H1 (cell line): ENCODE measurements at regions not wholly inside any gene's neighbourhood (a gene's known extent, or its start where the extent isn't known, plus 50 kb on each side); places are given as distances from the start of the nearest gene placed in this dataset.

Source experiments
- CTCF ChIA-PET: fragments of 300-600 bp; sonication (Branson Sonifier 250); formaldehyde crosslinking; loops from one replicate; lab custom pipeline; 2021; ENCODE audit not compliant: partially characterized antibody; lab: Charles Lee
- POLR2A ChIA-PET: fragments of 300-600 bp; sonication (Branson Sonifier 250); formaldehyde crosslinking; loops from one replicate; lab custom pipeline; 2021; ENCODE audit warnings: inconsistent platforms; ENCODE audit not compliant: partially characterized antibody; lab: Charles Lee
- DNase-seq, 2 experiments: peaks; one replicate each; pipeline versions ENCODE4 v3.0.0 to v3.0.0-alpha.2; 2010 to 2022; ENCODE audit warnings: low spot score in 2 of 2, low read depth in 1 of 2, mixed read lengths in 1 of 2
- FAIRE-seq: peaks from 2 replicates; lab custom pipeline; 2011; peaks lifted over from hg19 to GRCh38; lab: Jason Lieb, UNC
- H2AFZ ChIP-seq: 2 replicates; pipeline ENCODE4 v1.8.1; 2012; ENCODE audit warnings: low read length, inconsistent platforms
- H2AK5ac ChIP-seq: 2 replicates; pipeline ENCODE4 v1.6.1; 2013; ENCODE audit warnings: low read depth, low read length
- H2BK120ac ChIP-seq: replicated peaks from 2 replicates; pipeline ENCODE3; 2013; ENCODE audit warnings: low read depth, low read length, inconsistent platforms
- H2BK12ac ChIP-seq: 2 replicates; pipeline ENCODE4 v1.6.1; 2013; ENCODE audit warnings: low read depth, low read length
- H2BK15ac ChIP-seq: 2 replicates; pipeline ENCODE4 v1.6.1; 2013; ENCODE audit warnings: low read length
- H2BK20ac ChIP-seq: 2 replicates; pipeline ENCODE4 v1.6.1; 2013; ENCODE audit warnings: low read length
- H2BK5ac ChIP-seq: 2 replicates; pipeline ENCODE4 v1.6.1; 2013; ENCODE audit warnings: low read depth, low read length
- H3K14ac ChIP-seq: 2 replicates; pipeline ENCODE4 v1.6.1; 2013; ENCODE audit warnings: inconsistent platforms; ENCODE audit not compliant: insufficient read length
- H3K18ac ChIP-seq: 2 replicates; pipeline ENCODE4 v1.6.1; 2013; ENCODE audit warnings: low read length; ENCODE audit errors: extremely low read depth
- H3K23ac ChIP-seq: 2 replicates; pipeline ENCODE4 v1.6.1; 2013; ENCODE audit warnings: inconsistent platforms; ENCODE audit not compliant: insufficient read length
- H3K23me2 ChIP-seq: 2 replicates; pipeline ENCODE4 v1.6.1; 2013; ENCODE audit warnings: low read depth, low read length
- H3K27ac ChIP-seq: 2 replicates; pipeline ENCODE4 v1.6.1; 2011; ENCODE audit warnings: low read depth, low read length, inconsistent platforms
- H3K27me3 ChIP-seq, 4 experiments: replicated peaks in 1 of 4; 1 replicate in 1 of 4; 2 replicates in 3 of 4; pipeline versions ENCODE4 v1.6.1 to v1.8.1; 2011 to 2013; ENCODE audit warnings: low read length in 3 of 4, mild to moderate bottlenecking in 3 of 4, inconsistent platforms in 2 of 4, mixed read lengths in 2 of 4, moderate library complexity in 1 of 4; ENCODE audit not compliant: control insufficient read depth in 3 of 4, insufficient read depth in 3 of 4; ENCODE audit errors: extremely low read depth in 1 of 4
- H3K36me3 ChIP-seq, 4 experiments: 2 replicates each; pipeline versions ENCODE4 v1.6.1 to v1.8.1; 2011 to 2013; ENCODE audit warnings: mild to moderate bottlenecking in 4 of 4, low read length in 3 of 4, moderate library complexity in 2 of 4, control low read depth in 1 of 4, inconsistent platforms in 1 of 4; ENCODE audit not compliant: insufficient read depth in 4 of 4, control insufficient read depth in 2 of 4
- H3K4ac ChIP-seq: replicated peaks from 2 replicates; pipeline ENCODE3; 2013; ENCODE audit warnings: low read length, low read depth, mixed read lengths, inconsistent platforms; ENCODE audit not compliant: insufficient read length
- H3K4me1 ChIP-seq, 4 experiments: replicated peaks in 1 of 4; 1 replicate in 1 of 4; 2 replicates in 3 of 4; pipeline versions ENCODE4 v1.6.1 to v1.8.1; 2011 to 2013; ENCODE audit warnings: low read length in 3 of 4, inconsistent platforms in 2 of 4, mixed read lengths in 1 of 4; ENCODE audit not compliant: insufficient read depth in 4 of 4, control insufficient read depth in 3 of 4
- H3K4me2 ChIP-seq, 2 experiments: 2 replicates each; pipeline versions ENCODE4 v1.6.1 to v1.8.1; 2011 to 2013; ENCODE audit warnings: low read depth in 2 of 2, low read length in 2 of 2, control low read depth in 1 of 2, inconsistent platforms in 1 of 2, mild to moderate bottlenecking in 1 of 2; ENCODE audit not compliant: insufficient read depth in 1 of 2
- H3K4me3 ChIP-seq, 4 experiments: fragments of 200-600, 300-600 bp in 1 of 4; sonication (generic), shearing (Covaris generic), sonication (Bioruptor Twin) in 1 of 4; 2 replicates each; pipeline versions ENCODE4 v1.5.1 to v1.8.1; 2011 to 2016; ENCODE audit warnings: low read length in 4 of 4, low read depth in 3 of 4, control low read depth in 2 of 4, inconsistent platforms in 2 of 4, mild to moderate bottlenecking in 2 of 4, mixed read lengths in 1 of 4, moderate library complexity in 1 of 4; ENCODE audit not compliant: insufficient read depth in 2 of 4; ENCODE audit errors: extremely low read depth in 1 of 4
- H3K56ac ChIP-seq: replicated peaks from 2 replicates; pipeline ENCODE3; 2013; ENCODE audit warnings: low read depth, mild to moderate bottlenecking, mixed read lengths, low read length, inconsistent platforms; ENCODE audit not compliant: insufficient read length
- H3K79me1 ChIP-seq: 2 replicates; pipeline ENCODE4 v1.6.1; 2013; ENCODE audit warnings: low read depth, low read length, control low read depth
- H3K79me2 ChIP-seq, 2 experiments: 2 replicates each; pipeline versions ENCODE4 v1.6.1 to v1.8.1; 2012 to 2013; ENCODE audit warnings: low read length in 2 of 2, mild to moderate bottlenecking in 2 of 2, inconsistent platforms in 1 of 2; ENCODE audit not compliant: insufficient read depth in 2 of 2, control insufficient read depth in 1 of 2
- H3K9ac ChIP-seq, 4 experiments: replicated peaks in 1 of 4; 1 replicate in 1 of 4; 2 replicates in 3 of 4; pipeline versions ENCODE4 v1.6.1 to v1.8.1; 2011 to 2013; ENCODE audit warnings: low read depth in 3 of 4, low read length in 3 of 4, control low read depth in 2 of 4, mild to moderate bottlenecking in 2 of 4, moderate library complexity in 2 of 4, inconsistent platforms in 1 of 4; ENCODE audit errors: extremely low read depth in 1 of 4
- H3K9me3 ChIP-seq, 2 experiments: 2 replicates each; pipeline versions ENCODE4 v1.6.1 to v1.8.1; 2012 to 2013; ENCODE audit warnings: mild to moderate bottlenecking in 2 of 2, moderate library complexity in 2 of 2, control low read depth in 1 of 2, inconsistent platforms in 1 of 2, low read depth in 1 of 2, low read length in 1 of 2, mixed read lengths in 1 of 2; ENCODE audit not compliant: insufficient read depth in 2 of 2
- H4K20me1 ChIP-seq, 2 experiments: replicated peaks in 1 of 2; 2 replicates each; pipeline versions ENCODE3 to v1.8.1; 2011 to 2013; ENCODE audit warnings: inconsistent platforms in 2 of 2, low read length in 2 of 2, mild to moderate bottlenecking in 1 of 2; ENCODE audit not compliant: insufficient read depth in 2 of 2, control insufficient read depth in 1 of 2
- H4K5ac ChIP-seq: 2 replicates; pipeline ENCODE4 v1.6.1; 2013; ENCODE audit warnings: low read length, low read depth, mixed read lengths, inconsistent platforms; ENCODE audit not compliant: insufficient read length
- H4K8ac ChIP-seq: 2 replicates; pipeline ENCODE4 v1.8.0; 2013; ENCODE audit warnings: mild to moderate bottlenecking, moderate library complexity, low read length, inconsistent platforms; ENCODE audit not compliant: insufficient read depth; ENCODE audit errors: extremely low read depth
- H4K91ac ChIP-seq: replicated peaks from 2 replicates; pipeline ENCODE3; 2013; ENCODE audit warnings: low read length, mixed read lengths, inconsistent platforms; ENCODE audit not compliant: insufficient read length
- BRCA1 ChIP-seq: IDR thresholded peaks from 2 replicates; pipeline ENCODE4 v1.6.1; 2012; ENCODE audit warnings: low read depth, low read length, improper control_type of control experiment
- CEBPB ChIP-seq: IDR thresholded peaks from 2 replicates; pipeline ENCODE4 v1.6.1; 2012; ENCODE audit warnings: low read depth, low read length
- EGR1 ChIP-seq: IDR thresholded peaks from 2 replicates; pipeline ENCODE4 v1.6.1; 2011; ENCODE audit warnings: low read depth, low read length, borderline replicate concordance
- EZH2 ChIP-seq: fragments of 200-600 bp; sonication (generic); IDR thresholded peaks from 2 replicates; pipeline ENCODE4 v1.7.1; 2012; ENCODE audit warnings: low read depth, mild to moderate bottlenecking, moderate library complexity, low read length, inconsistent platforms; ENCODE audit not compliant: severe bottlenecking
- MAX ChIP-seq: IDR thresholded peaks from 2 replicates; pipeline ENCODE4 v1.6.1; 2012; ENCODE audit warnings: inconsistent platforms
- POLR2AphosphoS5 ChIP-seq: IDR thresholded peaks from 2 replicates; pipeline ENCODE4 v1.6.1; 2011; ENCODE audit warnings: low read depth, low read length
- RNF2 ChIP-seq: fragments of 200-900, 300-1000 bp; sonication (generic); IDR thresholded peaks from 2 replicates; pipeline ENCODE4 v1.7.1; 2016; ENCODE audit warnings: borderline replicate concordance, low read depth, mild to moderate bottlenecking, antibody characterized with exemption, low read length; ENCODE audit not compliant: poor library complexity, severe bottlenecking; ENCODE audit errors: missing control alignments
- SUZ12 ChIP-seq: fragments of 200-600 bp; sonication (generic); IDR thresholded peaks from 2 replicates; pipeline ENCODE4 v1.6.1; 2012; ENCODE audit warnings: mild to moderate bottlenecking, inconsistent platforms, low read length, moderate library complexity, mixed read lengths
- TAF7 ChIP-seq: optimal IDR thresholded peaks from 2 replicates; pipeline ENCODE3; 2011; ENCODE audit warnings: low read depth, mild to moderate bottlenecking, inconsistent platforms, low read length, moderate library complexity, borderline replicate concordance
- WGBS, 2 experiments: shearing (Covaris generic) in 1 of 2; methylation state at CpG; one replicate each; pipeline versions ENCODE4 v1.1.6 to v1.1.7; 2013 to 2015; ENCODE audit warnings: low lambda C conversion rate in 2 of 2, mixed read lengths in 2 of 2, inconsistent platforms in 1 of 2, low coverage in 1 of 2, missing lambda C conversion rate in 1 of 2; ENCODE audit not compliant: insufficient replicate concordance in 2 of 2, insufficient coverage in 1 of 2, insufficient read length in 1 of 2; ENCODE audit errors: extremely low coverage in 1 of 2, missing lambda C conversion rate in 1 of 2; 5-methylcytosine and 5-hydroxymethylcytosine counted together
- TF ChIP-seq, protein P1 (sequence below): IDR thresholded peaks from 2 replicates; pipeline ENCODE4 v1.6.1; 2012; ENCODE audit warnings: inconsistent platforms

DNA sequence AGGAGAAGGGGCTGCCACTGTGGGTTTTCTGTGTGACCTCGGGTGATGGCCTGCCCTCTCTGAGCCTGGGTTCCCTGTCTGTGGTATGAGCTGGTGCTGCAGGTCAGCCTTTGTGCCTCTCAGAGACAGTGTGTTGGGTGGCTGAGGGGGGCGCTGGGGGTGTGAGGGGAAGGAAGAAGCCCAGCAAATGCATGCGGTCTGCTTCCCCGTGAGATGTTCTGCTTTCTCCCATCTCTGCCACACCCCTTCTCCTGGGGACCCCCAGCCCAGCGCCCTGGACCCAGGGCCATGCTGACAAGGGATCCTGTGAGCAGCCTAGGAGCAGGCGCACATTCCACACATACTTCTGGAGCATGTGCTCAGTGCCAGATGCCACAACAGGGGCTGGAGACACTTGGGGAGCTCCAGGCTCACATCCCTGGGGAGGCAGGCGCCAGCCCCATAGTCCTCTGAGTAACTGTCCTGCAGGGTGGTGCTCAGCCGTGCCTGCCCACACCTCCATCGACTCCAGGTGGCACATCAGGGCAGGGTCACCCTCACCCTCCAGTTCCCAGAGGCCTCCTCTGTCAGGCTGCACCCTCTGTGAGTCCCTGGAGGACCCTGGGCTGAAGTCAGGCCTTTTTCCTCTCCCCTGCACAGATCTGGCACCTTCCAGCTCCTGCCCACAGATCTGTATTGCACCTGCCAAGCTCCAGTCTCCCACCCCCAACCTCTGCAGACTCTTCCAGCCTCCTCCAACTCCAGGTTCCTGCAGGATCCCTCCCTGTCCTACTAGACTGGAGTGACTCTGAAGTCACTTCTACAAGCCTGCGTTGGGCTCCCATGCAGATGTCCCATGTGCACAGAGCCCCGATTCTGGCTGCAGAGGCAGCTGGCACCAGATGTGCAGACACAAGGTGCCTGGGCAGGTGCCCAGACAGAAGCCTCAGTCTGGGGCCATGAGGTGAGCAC, 205.6 kb downstream of the KIF26A start:
- Histone ChIP-seq H3K4ac (no peak overlapping the region), H3K36me3 (no peaks in the 10 kb centered on the region), H4K91ac (no peak overlapping the region), H3K9ac (no peak overlapping the region), H2BK5ac (no peak overlapping the region), H3K23me2 (no peaks in the 10 kb centered on the region), H3K9me3 (peaks cover 0 to 3% of the 10 kb centered on the region in 2 experiments; a peak in 1 of 4 replicates), H3K56ac (no peak overlapping the region), H2AFZ (no peak overlapping the region), H3K79me2 (no peaks in the 10 kb centered on the region), H2AK5ac (no peak overlapping the region), H3K18ac (no peak overlapping the region), H3K27ac (no peak overlapping the region), H2BK120ac (no peak overlapping the region), H3K27me3 (no peaks in the 10 kb centered on the region), H3K4me2 (no peak overlapping the region), H2BK15ac (no peak overlapping the region), H3K14ac (no peak overlapping the region), H3K23ac (no peak overlapping the region), H2BK20ac (no peak overlapping the region), H2BK12ac (peak overlapping the region; percentile 27; the same call in 1 of the 2 replicates), H3K4me3 (no peak overlapping the region), H4K20me1 (no peaks in the 10 kb centered on the region), H4K5ac (no peak overlapping the region), H4K8ac (no peak overlapping the region), H3K79me1 (no peaks in the 10 kb centered on the region), H3K4me1 (peaks cover 0 to 12% (median 6%) of the 10 kb centered on the region in 4 experiments; a peak in 5 of 7 replicates)
- 89% methylated on average over 9 of the region's 11 CpGs; no CpG with 5 or more reads in 1 of the 2 experiments for WGBS, 2 experiments
- POLR2A ChIA-PET, result no interaction called here
- peak in 1 of 2 experiments; percentile 41 for DNase-seq
- CTCF ChIA-PET, result interaction anchor here (0.5 to 4.0 kb wide), 9 partner anchors 12 to 692 kb away, joined by 3 to 30 read pairs (median 4); no protein-coding TSS in a partner anchor
- FAIRE-seq, result no peak
- no peak for TF ChIP-seq TAF7
- TF ChIP-seq BRCA1, result no peak
- TF ChIP-seq RNF2, result no peak
- TF ChIP-seq SUZ12, result no peak
- TF ChIP-seq, protein P1, sequence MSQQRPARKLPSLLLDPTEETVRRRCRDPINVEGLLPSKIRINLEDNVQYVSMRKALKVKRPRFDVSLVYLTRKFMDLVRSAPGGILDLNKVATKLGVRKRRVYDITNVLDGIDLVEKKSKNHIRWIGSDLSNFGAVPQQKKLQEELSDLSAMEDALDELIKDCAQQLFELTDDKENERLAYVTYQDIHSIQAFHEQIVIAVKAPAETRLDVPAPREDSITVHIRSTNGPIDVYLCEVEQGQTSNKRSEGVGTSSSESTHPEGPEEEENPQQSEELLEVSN, result no peak
- TF ChIP-seq EZH2, result no peak
- TF ChIP-seq CEBPB, result no peak
- TF ChIP-seq POLR2AphosphoS5, result no peak
- TF ChIP-seq EGR1, result no peak
- peak; percentile 64; the same call in 1 of the 2 replicates for TF ChIP-seq MAX
